Bronchial epithelial cell (primary cell): ENCODE measurements at regions not wholly inside any gene's neighbourhood (a gene's known extent, or its start where the extent isn't known, plus 50 kb on each side); places are given as distances from the start of the nearest gene placed in this dataset.

Source experiments
- DNase-seq: peaks from one replicate; pipeline ENCODE4 v3.0.0-alpha.2; 2010; ENCODE audit warnings: low read depth
- FAIRE-seq: peaks from 2 replicates; lab custom pipeline; 2011; peaks lifted over from hg19 to GRCh38; lab: Jason Lieb, UNC
- H3K27me3 ChIP-seq: 2 replicates; pipeline ENCODE4 v1.5.1; 2011; ENCODE audit warnings: low read length; ENCODE audit not compliant: control insufficient read depth, insufficient read depth
- H3K36me3 ChIP-seq: 2 replicates; pipeline ENCODE4 v1.5.1; 2011; ENCODE audit warnings: low read length; ENCODE audit not compliant: control insufficient read depth, insufficient read depth
- H3K4me3 ChIP-seq: 2 replicates; pipeline ENCODE4 v1.5.1; 2011; ENCODE audit warnings: mild to moderate bottlenecking, low read depth, low read length, control low read depth
- TF ChIP-seq, protein P1 (sequence below): IDR thresholded peaks from 2 replicates; pipeline ENCODE4 v1.5.1; 2011; ENCODE audit warnings: mild to moderate bottlenecking, moderate library complexity, low read length, control low read depth, inconsistent platforms; ENCODE audit not compliant: insufficient read depth, severe bottlenecking

DNA sequence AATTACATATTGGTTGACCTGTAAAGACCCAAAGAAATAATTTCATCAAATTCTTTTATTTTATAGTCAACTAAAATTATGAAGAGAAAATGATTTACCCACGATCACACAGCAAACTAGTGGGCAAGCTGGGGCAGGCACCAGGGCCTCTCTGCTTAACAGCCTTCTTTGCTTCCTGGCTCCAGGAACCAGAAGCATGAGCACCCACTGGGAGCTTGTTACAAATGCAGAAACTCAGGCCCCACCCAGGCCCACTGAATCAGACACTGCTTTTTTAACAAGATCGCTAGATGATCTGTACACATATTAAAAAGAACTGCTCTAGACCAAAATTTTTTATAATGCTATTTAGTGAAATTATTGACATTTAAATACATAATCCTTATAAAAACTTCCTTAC lies 95.0 kb downstream of the GEMIN8 start:
- TF ChIP-seq, protein P1, sequence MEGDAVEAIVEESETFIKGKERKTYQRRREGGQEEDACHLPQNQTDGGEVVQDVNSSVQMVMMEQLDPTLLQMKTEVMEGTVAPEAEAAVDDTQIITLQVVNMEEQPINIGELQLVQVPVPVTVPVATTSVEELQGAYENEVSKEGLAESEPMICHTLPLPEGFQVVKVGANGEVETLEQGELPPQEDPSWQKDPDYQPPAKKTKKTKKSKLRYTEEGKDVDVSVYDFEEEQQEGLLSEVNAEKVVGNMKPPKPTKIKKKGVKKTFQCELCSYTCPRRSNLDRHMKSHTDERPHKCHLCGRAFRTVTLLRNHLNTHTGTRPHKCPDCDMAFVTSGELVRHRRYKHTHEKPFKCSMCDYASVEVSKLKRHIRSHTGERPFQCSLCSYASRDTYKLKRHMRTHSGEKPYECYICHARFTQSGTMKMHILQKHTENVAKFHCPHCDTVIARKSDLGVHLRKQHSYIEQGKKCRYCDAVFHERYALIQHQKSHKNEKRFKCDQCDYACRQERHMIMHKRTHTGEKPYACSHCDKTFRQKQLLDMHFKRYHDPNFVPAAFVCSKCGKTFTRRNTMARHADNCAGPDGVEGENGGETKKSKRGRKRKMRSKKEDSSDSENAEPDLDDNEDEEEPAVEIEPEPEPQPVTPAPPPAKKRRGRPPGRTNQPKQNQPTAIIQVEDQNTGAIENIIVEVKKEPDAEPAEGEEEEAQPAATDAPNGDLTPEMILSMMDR: no peak
- Histone ChIP-seq H3K27me3 (peaks cover 3% of the 10 kb centered on the region), H3K36me3 (no peaks in the 10 kb centered on the region), H3K4me3 (no peak overlapping the region)
- no peak for FAIRE-seq
- DNase-seq: peak; percentile 50

GRCh38 chrX:13933851-13934250 lies 95.8 kb downstream of the GEMIN8 start:
- TF ChIP-seq, protein P1: no peak
- Histone ChIP-seq H3K36me3 (no peaks in the 10 kb centered on the region), H3K4me3 (no peak overlapping the region), H3K27me3 (peaks cover under 1% of the 10 kb centered on the region)
- DNase-seq: no peak
- no peak for FAIRE-seq

DNA sequence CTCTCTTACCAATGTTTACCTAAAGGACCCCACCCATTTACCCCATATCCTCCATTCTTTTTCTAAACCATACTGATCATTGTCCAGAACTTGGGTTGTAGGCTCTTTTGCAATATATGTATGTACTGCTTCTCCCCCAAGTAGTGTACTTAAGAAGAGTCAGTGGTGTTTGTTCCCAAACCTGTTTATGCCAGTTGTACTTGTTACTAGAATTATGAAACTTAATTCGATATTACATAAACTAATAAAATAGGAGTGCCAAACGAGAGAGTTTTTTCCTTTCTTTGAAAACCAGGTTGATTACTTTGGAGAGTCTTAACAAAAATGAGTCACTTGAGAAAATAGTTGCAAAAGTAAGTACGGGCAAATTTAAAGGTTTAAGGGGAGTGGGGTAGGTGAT lies 96.3 kb downstream of the GEMIN8 start:
- Histone ChIP-seq H3K36me3 (no peaks in the 10 kb centered on the region), H3K27me3 (no peaks in the 10 kb centered on the region), H3K4me3 (no peak overlapping the region)
- TF ChIP-seq, protein P1: no peak
- DNase-seq: peak; percentile 37
- FAIRE-seq: no peak

GRCh38 chrX:13932416-13932815 lies 97.3 kb downstream of the GEMIN8 start:
- no peaks in the 10 kb centered on the region for H3K36me3 ChIP-seq
- TF ChIP-seq, protein P1: no peak
- no peak overlapping the region for H3K4me3 ChIP-seq
- H3K27me3 ChIP-seq: no peaks in the 10 kb centered on the region
- DNase-seq (no peak), FAIRE-seq (no peak)

GRCh38 chrX:13927175-13927574 lies 102.5 kb downstream of the GEMIN8 start:
- DNase-seq (no peak), FAIRE-seq (no peak)
- no peak overlapping the region for H3K4me3 ChIP-seq
- no peaks in the 10 kb centered on the region for H3K27me3 ChIP-seq
- TF ChIP-seq, protein P1: no peak
- H3K36me3 ChIP-seq: no peaks in the 10 kb centered on the region

DNA sequence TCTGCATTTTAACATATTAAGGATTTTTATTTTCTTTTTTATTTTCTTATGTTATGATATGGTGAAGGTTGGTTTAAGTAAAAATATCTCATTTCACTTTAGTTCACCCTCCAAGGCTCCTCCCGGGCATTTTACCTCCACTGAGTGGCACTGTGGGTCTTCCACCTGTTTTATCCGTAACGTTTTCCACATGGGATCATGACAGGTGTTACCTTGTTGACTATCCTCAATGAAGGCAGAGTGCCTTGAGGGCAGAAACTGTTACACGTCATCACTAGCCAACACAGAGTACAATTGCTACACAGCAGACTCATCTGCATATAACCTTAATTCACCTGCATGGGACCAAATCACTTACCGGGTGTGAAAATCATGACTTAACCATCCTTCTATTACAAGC lies 105.8 kb downstream of the GEMIN8 start:
- Histone ChIP-seq H3K27me3 (no peaks in the 10 kb centered on the region), H3K4me3 (no peak overlapping the region), H3K36me3 (no peaks in the 10 kb centered on the region)
- no peak for FAIRE-seq
- TF ChIP-seq, protein P1: peak; percentile 9
- DNase-seq: peak; percentile 76
